OCI-LY1 (cell line): ENCODE measurements at regions not wholly inside any gene's neighbourhood (a gene's known extent, or its start where the extent isn't known, plus 50 kb on each side); places are given as distances from the start of the nearest gene placed in this dataset.

ENCODE experiments used
- CTCF ChIP-seq: fragments of 200-600 bp; sonication (generic), shearing (Covaris generic); IDR thresholded peaks from 2 replicates; pipeline ENCODE4 v1.5.1; 2017; ENCODE audit warnings: mild to moderate bottlenecking, antibody characterized with exemption, low read length, moderate library complexity, mixed read lengths
- EZH2 ChIP-seq: fragments of 200-600 bp; sonication (generic), shearing (Covaris generic); IDR thresholded peaks from 2 replicates; pipeline ENCODE4 v1.8.0; 2017; ENCODE audit warnings: borderline replicate concordance, mixed run types, mild to moderate bottlenecking, antibody characterized with exemption, low read length, moderate library complexity, mixed read lengths

GRCh38 chr6:98384801-98385200 is 449.6 kb upstream of the POU3F2 start:
- TF ChIP-seq EZH2 (no peak), CTCF (no peak)
